Hepatocyte (in vitro differentiated cells): ENCODE measurements at regions not wholly inside any gene's neighbourhood (a gene's known extent, or its start where the extent isn't known, plus 50 kb on each side); places are given as distances from the start of the nearest gene placed in this dataset.
A peak's percentile ranks its signal among the peaks of the same experiment; 100 is the strongest.

ENCODE experiments used
- DNase-seq: peaks from one replicate; pipeline ENCODE4 v3.0.0-alpha.2; 2016; ENCODE audit warnings: low spot score
- H2AFZ ChIP-seq: fragments of 200-600 bp; sonication (generic); 2 replicates; pipeline ENCODE4 v1.6.0; 2016; ENCODE audit warnings: antibody characterized with exemption, mild to moderate bottlenecking
- H3K27ac ChIP-seq: fragments of 200-600 bp; sonication (generic); 2 replicates; pipeline ENCODE4 v1.5.1; 2016; ENCODE audit warnings: mild to moderate bottlenecking
- H3K27me3 ChIP-seq: fragments of 200-600 bp; sonication (generic); 2 replicates; pipeline ENCODE4 v1.6.1; 2016
- H3K36me3 ChIP-seq: fragments of 200-600 bp; sonication (generic); replicated peaks from 2 replicates; pipeline ENCODE4 v1.5.1; 2016; ENCODE audit warnings: low read depth; ENCODE audit not compliant: insufficient read depth
- H3K4me1 ChIP-seq: fragments of 200-600 bp; sonication (generic); 2 replicates; pipeline ENCODE4 v1.5.1; 2016; ENCODE audit warnings: mild to moderate bottlenecking, moderate library complexity; ENCODE audit not compliant: insufficient read depth
- H3K4me2 ChIP-seq: fragments of 200-600 bp; sonication (generic); 2 replicates; pipeline ENCODE4 v1.6.0; 2016
- H3K4me3 ChIP-seq: fragments of 200-600 bp; sonication (generic); 2 replicates; pipeline ENCODE4 v1.5.1; 2016; ENCODE audit warnings: mild to moderate bottlenecking
- H3K79me2 ChIP-seq: fragments of 200-600 bp; sonication (generic); 2 replicates; pipeline ENCODE4 v1.6.0; 2017; ENCODE audit warnings: mild to moderate bottlenecking
- H3K9me2 ChIP-seq: fragments of 200-600 bp; sonication (generic); replicated peaks from 2 replicates; pipeline ENCODE4 v1.6.0; 2017; ENCODE audit warnings: mild to moderate bottlenecking; ENCODE audit not compliant: insufficient read depth
- H3K9me3 ChIP-seq: fragments of 200-600 bp; sonication (generic); 2 replicates; pipeline ENCODE4 v1.5.1; 2016; ENCODE audit warnings: low read depth, mild to moderate bottlenecking
- H4K20me1 ChIP-seq: fragments of 200-600 bp; sonication (generic); 2 replicates; pipeline ENCODE4 v1.6.0; 2016; ENCODE audit warnings: mild to moderate bottlenecking; ENCODE audit not compliant: insufficient read depth, poor library complexity, severe bottlenecking
- EZH2 ChIP-seq: fragments of 200-600 bp; sonication (generic); IDR thresholded peaks from 2 replicates; pipeline ENCODE4 v1.6.1; 2016; ENCODE audit warnings: antibody characterized with exemption, mild to moderate bottlenecking, borderline replicate concordance
- EZH2phosphoT487 ChIP-seq: fragments of 200-600 bp; sonication (generic); IDR thresholded peaks from one replicate; pipeline ENCODE4 v1.6.1; 2018; ENCODE audit warnings: antibody characterized with exemption, mild to moderate bottlenecking, low read depth, moderate library complexity; ENCODE audit not compliant: unreplicated experiment, severe bottlenecking
- whole genome bisulfite sequencing: methylation state at CpG from one replicate; pipeline ENCODE4 v1.1.6; 2016; ENCODE audit warnings: low lambda C conversion rate; ENCODE audit errors: missing lambda C conversion rate; 5-methylcytosine and 5-hydroxymethylcytosine counted together
- TF ChIP-seq, protein P1 (sequence below): fragments of 200-600 bp; sonication (generic); IDR thresholded peaks from 2 replicates; pipeline ENCODE4 v1.5.1; 2016; ENCODE audit warnings: antibody characterized with exemption, mild to moderate bottlenecking; ENCODE audit not compliant: poor library complexity

DNA sequence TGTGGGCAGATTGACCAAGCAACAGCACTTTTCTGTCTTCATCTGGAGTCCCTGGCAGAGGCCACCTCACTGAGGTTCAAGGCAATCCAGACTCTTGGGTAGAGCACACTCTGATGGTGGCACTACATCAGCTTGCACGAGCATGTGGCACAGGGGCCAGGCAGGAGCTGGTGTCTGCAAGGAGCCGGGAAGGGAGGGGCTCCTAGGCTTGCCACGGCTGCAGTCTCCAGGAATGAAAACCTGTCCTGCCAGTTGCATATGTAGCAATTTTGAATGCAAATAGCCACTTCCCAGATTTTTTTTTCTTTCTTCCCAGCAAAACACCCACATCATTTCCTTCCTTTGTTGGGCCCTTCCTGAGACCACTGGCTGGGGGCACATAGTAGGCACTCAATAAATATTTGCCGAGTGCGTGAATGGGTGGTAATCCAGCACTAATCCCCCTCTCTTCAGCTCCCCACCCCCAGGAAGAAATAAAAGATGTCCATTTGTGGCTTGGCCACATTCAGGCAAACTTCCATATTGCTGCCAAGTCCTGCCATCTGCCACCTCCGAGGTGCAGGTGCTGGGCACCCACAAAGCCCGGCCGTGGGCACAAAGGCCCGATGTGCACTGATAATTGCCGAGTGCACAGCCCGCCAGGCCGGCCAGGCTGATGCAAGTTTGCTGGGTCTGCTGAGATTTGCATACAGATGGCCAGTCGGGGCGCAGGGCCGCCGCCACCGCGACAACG is 72.4 kb downstream of the MYCN start:
- H2AFZ ChIP-seq: peak overlapping the region; percentile 80

GRCh38 chr2:16012029-16012596 is 71.8 kb downstream of the MYCN start:
- no peak for TF ChIP-seq EZH2
- no peak for TF ChIP-seq EZH2phosphoT487
- TF ChIP-seq, protein P1, sequence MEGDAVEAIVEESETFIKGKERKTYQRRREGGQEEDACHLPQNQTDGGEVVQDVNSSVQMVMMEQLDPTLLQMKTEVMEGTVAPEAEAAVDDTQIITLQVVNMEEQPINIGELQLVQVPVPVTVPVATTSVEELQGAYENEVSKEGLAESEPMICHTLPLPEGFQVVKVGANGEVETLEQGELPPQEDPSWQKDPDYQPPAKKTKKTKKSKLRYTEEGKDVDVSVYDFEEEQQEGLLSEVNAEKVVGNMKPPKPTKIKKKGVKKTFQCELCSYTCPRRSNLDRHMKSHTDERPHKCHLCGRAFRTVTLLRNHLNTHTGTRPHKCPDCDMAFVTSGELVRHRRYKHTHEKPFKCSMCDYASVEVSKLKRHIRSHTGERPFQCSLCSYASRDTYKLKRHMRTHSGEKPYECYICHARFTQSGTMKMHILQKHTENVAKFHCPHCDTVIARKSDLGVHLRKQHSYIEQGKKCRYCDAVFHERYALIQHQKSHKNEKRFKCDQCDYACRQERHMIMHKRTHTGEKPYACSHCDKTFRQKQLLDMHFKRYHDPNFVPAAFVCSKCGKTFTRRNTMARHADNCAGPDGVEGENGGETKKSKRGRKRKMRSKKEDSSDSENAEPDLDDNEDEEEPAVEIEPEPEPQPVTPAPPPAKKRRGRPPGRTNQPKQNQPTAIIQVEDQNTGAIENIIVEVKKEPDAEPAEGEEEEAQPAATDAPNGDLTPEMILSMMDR: no peak
- 83% methylated on average over 2 of the region's 2 CpGs for WGBS

More for the DNA sequence above, 72.4 kb downstream of the MYCN start:
- peaks cover 12% of the 10 kb centered on the region for H3K4me1 ChIP-seq
- H3K27ac ChIP-seq: peak overlapping the region; percentile 53
- DNase-seq: peak; percentile 69
- H3K9me2 ChIP-seq: no peaks in the 10 kb centered on the region
- no peaks in the 10 kb centered on the region for H3K9me3 ChIP-seq
- no peaks in the 10 kb centered on the region for H3K79me2 ChIP-seq
- no peaks in the 10 kb centered on the region for H3K36me3 ChIP-seq
- WGBS: 26% methylated on average over 19 of the region's 19 CpGs
- H4K20me1 ChIP-seq: no peaks in the 10 kb centered on the region
- peak overlapping the region; percentile 67 for H3K4me2 ChIP-seq
- H3K27me3 ChIP-seq: no peaks in the 10 kb centered on the region
- H3K4me3 ChIP-seq: no peak overlapping the region
- TF ChIP-seq EZH2phosphoT487: no peak
- TF ChIP-seq EZH2: no peak
- TF ChIP-seq, protein P1: no peak

DNA sequence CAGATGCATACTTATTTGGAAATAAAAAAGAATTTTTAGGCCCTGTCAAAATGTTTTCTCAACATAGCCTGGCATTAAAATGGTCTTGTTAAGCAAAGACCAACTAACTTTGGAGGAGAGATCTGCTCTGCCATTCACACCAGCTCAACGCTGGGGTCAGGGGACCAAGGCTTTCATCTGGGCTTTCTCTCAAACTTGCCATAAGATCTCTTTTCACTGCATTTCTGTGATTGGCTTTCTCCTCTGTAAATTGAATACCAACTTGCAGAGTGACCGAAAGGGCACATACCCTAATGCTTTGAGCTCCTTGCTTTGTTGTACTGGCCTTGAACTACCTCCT is 71.2 kb downstream of the MYCN start:
- Histone ChIP-seq H3K36me3 (no peaks in the 10 kb centered on the region), H3K4me1 (peaks cover 12% of the 10 kb centered on the region), H3K4me2 (no peak overlapping the region), H3K9me3 (no peaks in the 10 kb centered on the region), H3K4me3 (no peak overlapping the region), H3K27me3 (no peaks in the 10 kb centered on the region), H3K27ac (no peak overlapping the region), H3K79me2 (no peaks in the 10 kb centered on the region), H4K20me1 (no peaks in the 10 kb centered on the region), H2AFZ (no peak overlapping the region), H3K9me2 (no peaks in the 10 kb centered on the region)
- TF ChIP-seq EZH2 (no peak), EZH2phosphoT487 (no peak)
- TF ChIP-seq, protein P1: no peak
- no peak for DNase-seq
- WGBS: 93% methylated on average over 2 of the region's 2 CpGs

More at GRCh38 chr2:16012029-16012596, 71.8 kb downstream of the MYCN start:
- Histone ChIP-seq H3K4me2 (no peak overlapping the region), H3K36me3 (no peaks in the 10 kb centered on the region), H3K9me2 (no peaks in the 10 kb centered on the region), H4K20me1 (no peaks in the 10 kb centered on the region), H2AFZ (no peak overlapping the region), H3K4me3 (no peak overlapping the region), H3K79me2 (no peaks in the 10 kb centered on the region), H3K4me1 (peaks cover 12% of the 10 kb centered on the region), H3K9me3 (no peaks in the 10 kb centered on the region), H3K27ac (no peak overlapping the region), H3K27me3 (no peaks in the 10 kb centered on the region)
- DNase-seq: no peak
